Adrenal gland (tissue), 5 donors: ENCODE measurements at regions not wholly inside any gene's neighbourhood (a gene's known extent, or its start where the extent isn't known, plus 50 kb on each side); places are given as distances from the start of the nearest gene placed in this dataset.

ENCODE experiments used
- CTCF ChIP-seq, 6 experiments: fragments of 450-650 bp in 4 of 6; fragments of 200-600 bp in 2 of 6; sonication (generic) in 1 of 6; IDR thresholded peaks; 1 replicate in 5 of 6; 2 replicates in 1 of 6; pipeline versions ENCODE4 v1.5.1 to v1.8.0; 2016 to 2021; ENCODE audit warnings: antibody characterized with exemption in 6 of 6, mild to moderate bottlenecking in 2 of 6, moderate library complexity in 1 of 6
- POLR2A ChIP-seq, 2 donors: fragments of 450-650 bp; IDR thresholded peaks; one replicate each; pipeline ENCODE4 v1.6.1; 2017; ENCODE audit warnings: antibody characterized with exemption in 2 of 2, mild to moderate bottlenecking in 2 of 2, moderate library complexity in 1 of 2
- donor health status: DM: no; HTN: no; CAD: no.

- TF ChIP-seq CTCF (IDR thresholded peaks at IDR 0.05) (no peak), POLR2A (IDR thresholded peaks at IDR 0.05) (no peak)
Measured at GRCh38 chrX:109266034-109266433, 215.9 kb downstream of the GUCY2F start.
